ENCODE measurements at regions not wholly inside any gene's neighbourhood (a gene's known extent, or its start where the extent isn't known, plus 50 kb on each side); places are given as distances from the start of the nearest gene placed in this dataset.

- no peak overlapping the region for H3K4me2 ChIP-seq (ENCODE audit: insufficient read depth, insufficient read length, low read length)
- H3K36me3 Mint-ChIP-seq (ENCODE audit: insufficient read depth in 1 of 3, low read depth in 3 of 3) = peaks cover 0 to 2% (median 0%) of the 10 kb centered on the region in 3 experiments; a peak in 1 of 7 replicates
- no peak overlapping the region for H2AFZ ChIP-seq (ENCODE audit: low read length)
- 0 out of 5 replicates have a peak, but pooled peaks cover 0 to 3% of the 10 kb centered on the region in 2 experiments for H3K9me3 Mint-ChIP-seq
- H3K9ac ChIP-seq (ENCODE audit: extremely low read depth, insufficient read length, low read length) = no peak overlapping the region
- H3K18ac ChIP-seq (ENCODE audit: insufficient read length, low read depth, low read length) = no peak overlapping the region
- no peak for TF ChIP-seq CTCF (conservative IDR thresholded peaks at IDR 0.05)
- H3K23me2 ChIP-seq (ENCODE audit: insufficient read length, low read depth, low read length, poor library complexity, severe bottlenecking) = no peaks in the 10 kb centered on the region
- H4K5ac ChIP-seq (ENCODE audit: insufficient read length, low read depth, low read length) = no peak overlapping the region
- H3K4me3 Mint-ChIP-seq = no peak overlapping the region
- no peaks in the 10 kb centered on the region for H3K27me3 Mint-ChIP-seq (ENCODE audit: low read depth)
- no peak overlapping the region for H2BK15ac ChIP-seq (ENCODE audit: low read depth, low read length)
- H3K14ac ChIP-seq (ENCODE audit: insufficient read depth, low read length) = no peak overlapping the region
- no peaks in the 10 kb centered on the region for H3K79me2 ChIP-seq (ENCODE audit: insufficient read depth, low read length)
- H2AK5ac ChIP-seq (ENCODE audit: insufficient read length, low read length) = no peak overlapping the region
- WGBS (ENCODE audit: extremely low coverage, insufficient read length, low lambda C conversion rate) = no CpG with 5 or more reads among the region's 2 CpGs
- H4K20me1 ChIP-seq (ENCODE audit: control insufficient read depth, insufficient read depth, insufficient read length) = no peaks in the 10 kb centered on the region
- H3K27ac ChIP-seq (ENCODE audit: insufficient read length, low read depth, low read length) = no peak overlapping the region
- H3K27me3 ChIP-seq (ENCODE audit: insufficient read depth, low read length) = no peaks in the 10 kb centered on the region
- no peaks in the 10 kb centered on the region for H3K4me1 ChIP-seq (ENCODE audit: insufficient read depth, low read length)
- H2BK120ac ChIP-seq (ENCODE audit: low read depth, low read length, poor library complexity, severe bottlenecking) = no peak overlapping the region
- H4K8ac ChIP-seq (replicated peaks; ENCODE audit: insufficient read length, low read depth, low read length) = no peak overlapping the region
- no peak for DNase-seq
- no peak overlapping the region for H3K56ac ChIP-seq (ENCODE audit: insufficient read length, low read depth, low read length)
- H3K27ac Mint-ChIP-seq = no peak overlapping the region
- no peaks in the 10 kb centered on the region for H3K79me1 ChIP-seq (ENCODE audit: insufficient read depth, low read depth, low read length, poor library complexity, severe bottlenecking)
- 0 out of 4 replicates have a peak, but pooled peaks cover 0 to 1% of the 10 kb centered on the region in 2 experiments for H3K4me1 Mint-ChIP-seq
- H3K4ac ChIP-seq (ENCODE audit: low read depth, low read length) = no peak overlapping the region
- H4K91ac ChIP-seq (ENCODE audit: insufficient read length, low read depth, low read length) = no peak overlapping the region
- H2BK20ac ChIP-seq (ENCODE audit: low read depth, low read length, poor library complexity, severe bottlenecking) = no peak overlapping the region
- no peaks in the 10 kb centered on the region for H3K9me3 ChIP-seq (ENCODE audit: control insufficient read depth, low read depth, low read length)
- H2BK12ac ChIP-seq (ENCODE audit: insufficient read length, low read depth, low read length) = no peak overlapping the region
- no peak overlapping the region for H3K23ac ChIP-seq (ENCODE audit: insufficient read length, low read depth, low read length)
- no peak overlapping the region for H3T11ph ChIP-seq (ENCODE audit: low read length)
- no peak overlapping the region for H2BK5ac ChIP-seq (ENCODE audit: insufficient read length, low read length)
Measured at GRCh38 chr14:39566795-39567194, 134.6 kb upstream of the FBXO33 start.
